SK-N-MC (cell line): ENCODE measurements at regions not wholly inside any gene's neighbourhood (a gene's known extent, or its start where the extent isn't known, plus 50 kb on each side); places are given as distances from the start of the nearest gene placed in this dataset.

Source experiments
- EZH2 ChIP-seq: fragments of 200-600 bp; sonication (generic); IDR thresholded peaks from one replicate; pipeline ENCODE4 v1.6.1; 2017; ENCODE audit warnings: antibody characterized with exemption
- FOXP2 ChIP-seq: optimal IDR thresholded peaks from 2 replicates; pipeline ENCODE3; 2011; ENCODE audit warnings: mild to moderate bottlenecking, moderate library complexity; ENCODE audit not compliant: insufficient read depth; ENCODE audit errors: extremely low read length, control extremely low read depth
- POLR2AphosphoS5 ChIP-seq: IDR thresholded peaks from 2 replicates; pipeline ENCODE4 v1.6.1; 2012; ENCODE audit warnings: mild to moderate bottlenecking, low read depth, low read length, borderline replicate concordance

DNA sequence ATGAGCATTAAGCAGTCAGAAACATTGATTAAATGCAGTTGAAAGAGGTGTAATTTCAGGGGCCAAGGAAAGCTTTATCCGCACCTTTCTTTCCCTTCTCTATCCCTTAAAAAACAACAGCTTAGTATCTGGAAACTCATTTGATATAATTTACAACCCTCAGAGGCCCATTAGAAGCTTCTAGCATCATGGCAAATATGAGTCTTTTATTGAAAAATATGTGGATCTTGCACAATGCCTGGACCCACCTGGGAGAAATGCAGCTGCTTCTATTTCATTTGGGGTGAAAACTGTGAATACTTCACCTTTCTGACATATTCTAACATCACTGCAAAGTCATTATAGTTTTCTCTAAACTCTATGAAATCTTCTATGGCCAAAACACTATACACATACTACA, 492.2 kb upstream of the PSMD7 start:
- no peak for TF ChIP-seq EZH2
- TF ChIP-seq POLR2AphosphoS5 = no peak
- no peak for TF ChIP-seq FOXP2
